K562 (cell line): ENCODE measurements at regions not wholly inside any gene's neighbourhood (a gene's known extent, or its start where the extent isn't known, plus 50 kb on each side); places are given as distances from the start of the nearest gene placed in this dataset.

Experiments
- ATAC-seq: fragments of 200-7000 bp; cut with Tn5 transposase; 3 replicates; pipeline ENCODE4 v1.9.1; 2020; ENCODE audit warnings: moderate library complexity
- BruUV-seq: library from RNA; stranded (reverse); fragments of 400-500 nt; replicated peaks from 2 replicates; lab custom pipeline; 2021; lab: Mats Ljungman, UMichigan
- CTCF ChIA-PET: fragments of 300-600 bp; formaldehyde crosslinking; extraction: SDS; loops from one replicate; lab custom pipeline; 2021; ENCODE audit warnings: low intra/inter-chr PET ratio; lab: Yijun Ruan, JAX
- POLR2A ChIA-PET: fragments of 300-600, 350-650 bp; sonication (Branson Sonifier 250); formaldehyde crosslinking; extraction: SDS; loops from one replicate; lab custom pipeline; 2021; ENCODE audit warnings: antibody characterized with exemption, inconsistent platforms; lab: Yijun Ruan, JAX
- DNase-seq, 4 experiments: peaks; one replicate each; pipeline versions ENCODE4 v3.0.0 to v3.0.0-alpha.2; 2011 to 2018; ENCODE audit warnings: low spot score in 3 of 4, mixed read lengths in 3 of 4; ENCODE audit errors: extremely low read depth in 1 of 4
- FAIRE-seq: peaks from 2 replicates; lab custom pipeline; 2011; peaks lifted over from hg19 to GRCh38; lab: Jason Lieb, UNC
- H2AFZ ChIP-seq: 2 replicates; pipeline ENCODE4 v1.6.0; 2011; ENCODE audit warnings: low read depth, low read length, control low read depth, inconsistent platforms
- H3K27ac ChIP-seq: fragments of 200-600 bp; 3 replicates; pipeline ENCODE4 v1.8.0; 2011; ENCODE audit warnings: low read depth, mild to moderate bottlenecking, control low read depth, inconsistent platforms, low read length, moderate library complexity, mixed read lengths; ENCODE audit errors: extremely low read depth
- H3K27me3 ChIP-seq, 2 experiments: fragments of 300-600 bp in 1 of 2; 2 replicates in 1 of 2; 3 replicates in 1 of 2; pipeline versions ENCODE4 v1.6.0 to v1.8.0; 2011; ENCODE audit warnings: inconsistent platforms in 2 of 2, low read length in 2 of 2, mild to moderate bottlenecking in 1 of 2, mixed read lengths in 1 of 2, moderate library complexity in 1 of 2; ENCODE audit not compliant: control insufficient read depth in 2 of 2, insufficient read depth in 2 of 2
- H3K36me3 ChIP-seq: fragments of 300-600 bp; 3 replicates; pipeline ENCODE4 v1.8.0; 2011; ENCODE audit warnings: mild to moderate bottlenecking, low read length, inconsistent platforms; ENCODE audit not compliant: control insufficient read depth, insufficient read depth
- H3K4me1 ChIP-seq, 2 experiments: fragments of 200-600 bp in 1 of 2; replicated peaks in 1 of 2; 2 replicates in 1 of 2; 3 replicates in 1 of 2; pipeline versions ENCODE4 v1.5.1 to v1.8.0; 2011; ENCODE audit warnings: inconsistent platforms in 2 of 2, low read length in 2 of 2, mild to moderate bottlenecking in 1 of 2, mixed read lengths in 1 of 2, moderate library complexity in 1 of 2; ENCODE audit not compliant: control insufficient read depth in 2 of 2, insufficient read depth in 2 of 2
- H3K4me2 ChIP-seq: 2 replicates; pipeline ENCODE4 v1.6.1; 2011; ENCODE audit warnings: low read length, control low read depth, inconsistent platforms, mixed read lengths; ENCODE audit not compliant: insufficient read depth
- H3K4me3 ChIP-seq: fragments of 200-600 bp; sonication (generic), shearing (Covaris generic); 2 replicates; pipeline ENCODE4 v1.5.1; 2016; ENCODE audit warnings: control low read depth, inconsistent platforms
- H3K79me2 ChIP-seq: fragments of 200-600 bp; 3 replicates; pipeline ENCODE4 v1.8.0; 2011; ENCODE audit warnings: low read length, inconsistent platforms; ENCODE audit not compliant: control insufficient read depth, insufficient read depth
- H3K9ac ChIP-seq, 2 experiments: 2 replicates each; pipeline versions ENCODE4 v1.6.0 to v1.6.1; 2011; ENCODE audit warnings: low read depth in 2 of 2, low read length in 2 of 2, control low read depth in 1 of 2, inconsistent platforms in 1 of 2, mild to moderate bottlenecking in 1 of 2, mixed read lengths in 1 of 2; ENCODE audit not compliant: insufficient read depth in 1 of 2
- H3K9me1 ChIP-seq: one replicate; pipeline ENCODE4 v1.6.0; 2011; ENCODE audit warnings: inconsistent platforms, mild to moderate bottlenecking, low read length, moderate library complexity; ENCODE audit not compliant: control insufficient read depth, insufficient read depth
- H3K9me3 ChIP-seq: replicated peaks from 2 replicates; pipeline ENCODE4 v1.5.1; 2011; ENCODE audit warnings: low read depth, low read length, inconsistent platforms; ENCODE audit not compliant: control insufficient read depth, insufficient read depth
- H4K20me1 ChIP-seq: replicated peaks from 2 replicates; pipeline ENCODE4 v1.6.1; 2011; ENCODE audit warnings: low read length, inconsistent platforms, mixed read lengths; ENCODE audit not compliant: control insufficient read depth, insufficient read depth
- CBFA2T3 ChIP-seq: fragments of 450-650 bp; IDR thresholded peaks from 2 replicates; pipeline ENCODE4 v1.6.1; 2017
- FOXM1 ChIP-seq, 2 experiments: fragments of 450-650 bp in 1 of 2; sonication (generic) in 1 of 2; formaldehyde crosslinking in 1 of 2; IDR thresholded peaks; 2 replicates each; pipeline versions ENCODE4 v1.6.1 to v1.9.0; 2017 to 2022; ENCODE audit warnings: low read depth in 2 of 2, mild to moderate bottlenecking in 2 of 2, missing genetic modification reagents in 1 of 2, moderate library complexity in 1 of 2
- HMGN3 ChIP-seq: IDR thresholded peaks from 2 replicates; pipeline ENCODE4 v1.6.1; 2011; ENCODE audit warnings: borderline replicate concordance, low read depth, mild to moderate bottlenecking, mixed read lengths, low read length; ENCODE audit not compliant: insufficient read length; ENCODE audit errors: extremely low read depth
- KAT8 ChIP-seq: fragments of 450-650 bp; IDR thresholded peaks from 2 replicates; pipeline ENCODE4 v1.6.1; 2016; ENCODE audit warnings: low read depth, mild to moderate bottlenecking
- MTA1 ChIP-seq: fragments of 450-650 bp; IDR thresholded peaks from 2 replicates; pipeline ENCODE4 v1.6.1; 2017; ENCODE audit warnings: borderline replicate concordance
- MTF1 ChIP-seq: fragments of 250-450 bp; sonication (Bioruptor Pico); IDR thresholded peaks from 2 replicates; pipeline ENCODE4 v1.9.0; 2021; ENCODE audit warnings: moderate library complexity, mild to moderate bottlenecking, inconsistent platforms, borderline replicate concordance
- RFX7 ChIP-seq: fragments of 250-450 bp; sonication (Bioruptor Pico); IDR thresholded peaks from 2 replicates; pipeline ENCODE4 v1.5.1; 2021; ENCODE audit warnings: mild to moderate bottlenecking
- TCF3 ChIP-seq: sonication (generic); formaldehyde crosslinking; IDR thresholded peaks from 2 replicates; pipeline ENCODE4 v1.4.0; 2020; ENCODE audit warnings: mild to moderate bottlenecking, missing genetic modification reagents
- ZNF24 ChIP-seq: fragments of 450-650 bp; IDR thresholded peaks from 2 replicates; pipeline ENCODE4 v1.6.1; 2016
- WGBS: fragments of 100-300 bp; shearing (Covaris generic); methylation state at CpG from one replicate; pipeline ENCODE4 v1.1.6; 2016; ENCODE audit warnings: low coverage, mixed read lengths; ENCODE audit not compliant: insufficient coverage; ENCODE audit errors: missing lambda C conversion rate; 5-methylcytosine and 5-hydroxymethylcytosine counted together
- in situ Hi-C: fragments of 300-500 bp; cut with MboI; formaldehyde crosslinking; loops from 4 replicates; pipeline ENCODE4 v1.15.0; 2018; ENCODE audit warnings: inconsistent platforms, mixed read lengths
- intact Hi-C: fragments of 100-400 bp; cut with micrococcal nuclease; formaldehyde crosslinking; loops from 2 replicates; pipeline ENCODE4 v1.14.2; 2022
- TF ChIP-seq, protein P1 (sequence below): sonication (generic); formaldehyde crosslinking; IDR thresholded peaks from 2 replicates; pipeline ENCODE4 v1.8.0; 2022; ENCODE audit warnings: missing genetic modification reagents, mild to moderate bottlenecking, moderate library complexity, borderline replicate concordance
- TF ChIP-seq, protein P2 (sequence below): IDR thresholded peaks from 2 replicates; pipeline ENCODE4 v1.6.1; 2012; ENCODE audit warnings: low read depth, low read length, improper control_type of control experiment, borderline replicate concordance
- TF ChIP-seq, protein P3 (sequence below): fragments of 450-650 bp; IDR thresholded peaks from 2 replicates; pipeline ENCODE4 v1.6.1; 2017; ENCODE audit warnings: antibody characterized with exemption, mild to moderate bottlenecking
- TF ChIP-seq, protein P4 (sequence below): fragments of 250-450 bp; sonication (Bioruptor Pico); IDR thresholded peaks from 2 replicates; pipeline ENCODE4 v1.9.0; 2021; ENCODE audit warnings: mild to moderate bottlenecking, inconsistent platforms

DNA sequence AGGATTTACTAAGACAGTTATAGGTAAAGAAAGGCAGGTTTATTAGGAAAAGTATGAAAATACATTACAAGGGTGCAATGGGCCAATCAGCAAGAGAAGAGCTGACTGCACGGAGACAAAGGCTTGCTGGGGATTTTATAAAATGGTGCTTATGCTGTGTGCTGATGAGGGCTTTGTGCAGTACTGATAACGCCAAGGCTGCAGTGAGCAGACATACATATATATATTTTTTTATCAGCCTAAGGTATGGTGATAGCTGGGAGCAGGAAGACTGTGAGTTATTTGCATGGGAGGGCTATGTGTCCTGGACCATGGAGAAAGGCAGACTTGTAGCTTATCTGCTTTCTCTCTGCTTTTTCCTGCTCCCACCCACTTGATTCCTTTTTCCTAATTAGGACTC lies 208.1 kb upstream of the ACTBL2 start:
- Histone ChIP-seq H3K79me2 (no peaks in the 10 kb centered on the region), H2AFZ (peak overlapping the region; percentile 66), H3K27me3 (no peaks in the 10 kb centered on the region), H3K36me3 (no peaks in the 10 kb centered on the region), H3K4me2 (peak overlapping the region; percentile 52), H3K27ac (peak overlapping the region; percentile 62), H3K9me1 (no peaks in the 10 kb centered on the region), H3K4me3 (no peak overlapping the region), H3K9me3 (no peaks in the 10 kb centered on the region; the same call in 1 of the 2 replicates), H4K20me1 (no peaks in the 10 kb centered on the region), H3K9ac (peak overlapping the region in 1 of 2 experiments; percentile 40; a peak in 2 of 4 replicates), H3K4me1 (peaks cover 0 to 21% of the 10 kb centered on the region in 2 experiments; a peak in 3 of 5 replicates)
- peak; percentile 74 for ATAC-seq
- intact Hi-C loops: no loop called here
- in situ Hi-C loops: no loop called here
- no peak for FAIRE-seq
- POLR2A ChIA-PET: interaction anchor here (0.6 kb wide), 1 partner anchor 262 kb away, joined by 3 read pairs; no protein-coding TSS in a partner anchor
- CTCF ChIA-PET: no interaction called here
- DNase-seq: peak in 1 of 4 experiments; percentile 60
- 0% methylated on average over 2 of the region's 2 CpGs for WGBS
- no TSS peak for BruUV-seq
- TF ChIP-seq, protein P1, sequence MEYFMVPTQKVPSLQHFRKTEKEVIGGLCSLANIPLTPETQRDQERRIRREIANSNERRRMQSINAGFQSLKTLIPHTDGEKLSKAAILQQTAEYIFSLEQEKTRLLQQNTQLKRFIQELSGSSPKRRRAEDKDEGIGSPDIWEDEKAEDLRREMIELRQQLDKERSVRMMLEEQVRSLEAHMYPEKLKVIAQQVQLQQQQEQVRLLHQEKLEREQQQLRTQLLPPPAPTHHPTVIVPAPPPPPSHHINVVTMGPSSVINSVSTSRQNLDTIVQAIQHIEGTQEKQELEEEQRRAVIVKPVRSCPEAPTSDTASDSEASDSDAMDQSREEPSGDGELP (CRISPR knock-in tag): no peak
- TF ChIP-seq KAT8 (no peak), CBFA2T3 (peak; percentile 69), FOXM1 (IDR thresholded peaks at IDR 0.05; ENCODE audit: low read depth) (no peak), FOXM1 (CRISPR knock-in tag; IDR thresholded peaks at IDR 0.05; ENCODE audit: low read depth) (no peak), HMGN3 (no peak), RFX7 (no peak), MTA1 (no peak), TCF3 (0 out of 2 replicates have a peak, but pooled peaks have one; percentile 10), ZNF24 (no peak), MTF1 (CRISPR knock-in tag) (no peak)
- TF ChIP-seq, protein P2, sequence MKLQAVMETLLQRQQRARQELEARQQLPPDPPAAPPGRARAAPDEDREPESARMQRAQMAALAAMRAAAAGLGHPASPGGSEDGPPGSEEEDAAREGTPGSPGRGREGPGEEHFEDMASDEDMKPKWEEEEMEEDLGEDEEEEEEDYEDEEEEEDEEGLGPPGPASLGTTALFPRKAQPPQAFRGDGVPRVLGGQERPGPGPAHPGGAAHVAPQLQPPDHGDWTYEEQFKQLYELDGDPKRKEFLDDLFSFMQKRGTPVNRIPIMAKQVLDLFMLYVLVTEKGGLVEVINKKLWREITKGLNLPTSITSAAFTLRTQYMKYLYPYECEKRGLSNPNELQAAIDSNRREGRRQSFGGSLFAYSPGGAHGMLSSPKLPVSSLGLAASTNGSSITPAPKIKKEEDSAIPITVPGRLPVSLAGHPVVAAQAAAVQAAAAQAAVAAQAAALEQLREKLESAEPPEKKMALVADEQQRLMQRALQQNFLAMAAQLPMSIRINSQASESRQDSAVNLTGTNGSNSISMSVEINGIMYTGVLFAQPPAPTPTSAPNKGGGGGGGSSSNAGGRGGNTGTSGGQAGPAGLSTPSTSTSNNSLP: peak; percentile 39; the same call in 1 of the 2 replicates
- TF ChIP-seq, protein P3, sequence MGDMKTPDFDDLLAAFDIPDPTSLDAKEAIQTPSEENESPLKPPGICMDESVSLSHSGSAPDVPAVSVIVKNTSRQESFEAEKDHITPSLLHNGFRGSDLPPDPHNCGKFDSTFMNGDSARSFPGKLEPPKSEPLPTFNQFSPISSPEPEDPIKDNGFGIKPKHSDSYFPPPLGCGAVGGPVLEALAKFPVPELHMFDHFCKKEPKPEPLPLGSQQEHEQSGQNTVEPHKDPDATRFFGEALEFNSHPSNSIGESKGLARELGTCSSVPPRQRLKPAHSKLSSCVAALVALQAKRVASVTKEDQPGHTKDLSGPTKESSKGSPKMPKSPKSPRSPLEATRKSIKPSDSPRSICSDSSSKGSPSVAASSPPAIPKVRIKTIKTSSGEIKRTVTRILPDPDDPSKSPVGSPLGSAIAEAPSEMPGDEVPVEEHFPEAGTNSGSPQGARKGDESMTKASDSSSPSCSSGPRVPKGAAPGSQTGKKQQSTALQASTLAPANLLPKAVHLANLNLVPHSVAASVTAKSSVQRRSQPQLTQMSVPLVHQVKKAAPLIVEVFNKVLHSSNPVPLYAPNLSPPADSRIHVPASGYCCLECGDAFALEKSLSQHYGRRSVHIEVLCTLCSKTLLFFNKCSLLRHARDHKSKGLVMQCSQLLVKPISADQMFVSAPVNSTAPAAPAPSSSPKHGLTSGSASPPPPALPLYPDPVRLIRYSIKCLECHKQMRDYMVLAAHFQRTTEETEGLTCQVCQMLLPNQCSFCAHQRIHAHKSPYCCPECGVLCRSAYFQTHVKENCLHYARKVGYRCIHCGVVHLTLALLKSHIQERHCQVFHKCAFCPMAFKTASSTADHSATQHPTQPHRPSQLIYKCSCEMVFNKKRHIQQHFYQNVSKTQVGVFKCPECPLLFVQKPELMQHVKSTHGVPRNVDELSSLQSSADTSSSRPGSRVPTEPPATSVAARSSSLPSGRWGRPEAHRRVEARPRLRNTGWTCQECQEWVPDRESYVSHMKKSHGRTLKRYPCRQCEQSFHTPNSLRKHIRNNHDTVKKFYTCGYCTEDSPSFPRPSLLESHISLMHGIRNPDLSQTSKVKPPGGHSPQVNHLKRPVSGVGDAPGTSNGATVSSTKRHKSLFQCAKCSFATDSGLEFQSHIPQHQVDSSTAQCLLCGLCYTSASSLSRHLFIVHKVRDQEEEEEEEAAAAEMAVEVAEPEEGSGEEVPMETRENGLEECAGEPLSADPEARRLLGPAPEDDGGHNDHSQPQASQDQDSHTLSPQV: 0 out of 2 replicates have a peak, but pooled peaks have one; percentile 38
- TF ChIP-seq, protein P4, sequence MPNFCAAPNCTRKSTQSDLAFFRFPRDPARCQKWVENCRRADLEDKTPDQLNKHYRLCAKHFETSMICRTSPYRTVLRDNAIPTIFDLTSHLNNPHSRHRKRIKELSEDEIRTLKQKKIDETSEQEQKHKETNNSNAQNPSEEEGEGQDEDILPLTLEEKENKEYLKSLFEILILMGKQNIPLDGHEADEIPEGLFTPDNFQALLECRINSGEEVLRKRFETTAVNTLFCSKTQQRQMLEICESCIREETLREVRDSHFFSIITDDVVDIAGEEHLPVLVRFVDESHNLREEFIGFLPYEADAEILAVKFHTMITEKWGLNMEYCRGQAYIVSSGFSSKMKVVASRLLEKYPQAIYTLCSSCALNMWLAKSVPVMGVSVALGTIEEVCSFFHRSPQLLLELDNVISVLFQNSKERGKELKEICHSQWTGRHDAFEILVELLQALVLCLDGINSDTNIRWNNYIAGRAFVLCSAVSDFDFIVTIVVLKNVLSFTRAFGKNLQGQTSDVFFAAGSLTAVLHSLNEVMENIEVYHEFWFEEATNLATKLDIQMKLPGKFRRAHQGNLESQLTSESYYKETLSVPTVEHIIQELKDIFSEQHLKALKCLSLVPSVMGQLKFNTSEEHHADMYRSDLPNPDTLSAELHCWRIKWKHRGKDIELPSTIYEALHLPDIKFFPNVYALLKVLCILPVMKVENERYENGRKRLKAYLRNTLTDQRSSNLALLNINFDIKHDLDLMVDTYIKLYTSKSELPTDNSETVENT (CRISPR knock-in tag): no peak
